GM21529 (cell line): ENCODE measurements at regions not wholly inside any gene's neighbourhood (a gene's known extent, or its start where the extent isn't known, plus 50 kb on each side); places are given as distances from the start of the nearest gene placed in this dataset.

Experiments used
- ATAC-seq: cut with Tn5 transposase; IDR thresholded peaks from one replicate; pipeline ENCODE4 v1.9.1; 2021; ENCODE audit not compliant: unreplicated experiment

- ATAC-seq: no peak
Measured at GRCh38 chr10:52440612-52441285, 126.7 kb downstream of the DKK1 start.

GRCh38 chr10:52442576-52442975 is 128.5 kb downstream of the DKK1 start:
- no peak for ATAC-seq

- no peak for ATAC-seq
Measured at GRCh38 chr10:52443419-52444388, 129.6 kb downstream of the DKK1 start.

GRCh38 chr10:52446391-52446790 is 132.3 kb downstream of the DKK1 start:
- no peak for ATAC-seq

GRCh38 chr10:52447931-52448353 is 133.9 kb downstream of the DKK1 start:
- ATAC-seq: no peak

GRCh38 chr10:52450762-52451291 is 136.7 kb downstream of the DKK1 start:
- no peak for ATAC-seq

- no peak for ATAC-seq
Measured at GRCh38 chr10:52451817-52452216, 137.7 kb downstream of the DKK1 start.

GRCh38 chr10:52452600-52453493 is 138.8 kb downstream of the DKK1 start:
- no peak for ATAC-seq

- ATAC-seq: no peak
Measured at GRCh38 chr10:52453501-52453900, 139.4 kb downstream of the DKK1 start.

GRCh38 chr10:52454491-52454890 is 140.4 kb downstream of the DKK1 start:
- ATAC-seq: no peak

- ATAC-seq: no peak
Measured at GRCh38 chr10:52455098-52455497, 141.0 kb downstream of the DKK1 start.

- no peak for ATAC-seq
Measured at GRCh38 chr10:52459097-52459496, 145.0 kb downstream of the DKK1 start.

GRCh38 chr10:52463826-52464225 is 149.7 kb downstream of the DKK1 start:
- ATAC-seq: no peak

- ATAC-seq: no peak
Measured at GRCh38 chr10:52464368-52465124, 150.5 kb downstream of the DKK1 start.

- no peak for ATAC-seq
Measured at GRCh38 chr10:52465202-52465601, 151.1 kb downstream of the DKK1 start.

GRCh38 chr10:52466464-52466863 is 152.4 kb downstream of the DKK1 start:
- ATAC-seq: no peak

- ATAC-seq: no peak
Measured at GRCh38 chr10:52469970-52470705, 156.1 kb downstream of the DKK1 start.

GRCh38 chr10:52472406-52473146 is 158.5 kb downstream of the DKK1 start:
- ATAC-seq: no peak

GRCh38 chr10:52474265-52474664 is 160.2 kb downstream of the DKK1 start:
- ATAC-seq: peak; percentile 52
